GM18868 (cell line): ENCODE measurements at regions not wholly inside any gene's neighbourhood (a gene's known extent, or its start where the extent isn't known, plus 50 kb on each side); places are given as distances from the start of the nearest gene placed in this dataset.

Experiments
- ATAC-seq: cut with Tn5 transposase; IDR thresholded peaks from one replicate; pipeline ENCODE4 v1.9.1; 2021; ENCODE audit warnings: mild to moderate bottlenecking, moderate library complexity; ENCODE audit not compliant: unreplicated experiment

DNA sequence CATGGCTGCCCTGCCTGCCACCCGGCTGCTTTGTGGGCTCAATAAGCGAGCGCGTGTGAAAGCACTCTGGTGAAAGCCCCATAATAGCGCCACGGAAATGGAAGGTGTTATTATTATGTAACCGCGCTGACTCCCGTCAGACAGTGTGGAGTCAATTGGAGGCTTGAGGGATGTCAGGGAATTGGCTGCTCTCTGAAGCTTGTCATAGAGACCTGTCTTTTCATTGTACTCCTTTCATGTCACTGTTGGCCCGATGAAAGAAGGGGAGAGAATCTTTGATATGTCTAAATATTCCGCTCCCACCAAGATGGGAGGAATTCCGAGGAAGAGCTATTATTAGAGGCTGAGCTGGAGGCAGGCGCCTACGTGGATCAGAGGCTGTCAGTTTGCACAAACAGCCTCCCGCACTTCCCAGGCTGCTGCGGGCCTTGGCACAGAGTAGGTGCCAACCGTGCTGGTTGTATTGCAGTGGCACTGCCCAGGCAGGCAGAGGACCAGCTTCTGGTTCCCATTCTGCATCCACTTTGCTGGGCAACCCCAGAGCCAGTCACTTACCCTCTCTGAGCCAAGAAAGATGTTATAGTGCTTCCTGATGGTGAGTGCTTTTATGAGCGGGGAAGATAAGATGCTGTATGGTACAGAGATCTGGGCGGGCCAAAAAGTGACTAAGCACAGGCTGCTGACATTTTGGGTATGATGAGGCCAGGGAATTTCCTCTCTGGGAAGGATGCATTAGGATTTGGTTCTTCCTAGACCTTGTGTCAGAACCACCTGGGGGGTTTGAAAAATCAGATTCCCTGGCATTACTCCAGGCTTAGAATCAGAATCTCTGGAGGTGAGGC lies 151.4 kb downstream of the RPS24 start:
- no peak for ATAC-seq

DNA sequence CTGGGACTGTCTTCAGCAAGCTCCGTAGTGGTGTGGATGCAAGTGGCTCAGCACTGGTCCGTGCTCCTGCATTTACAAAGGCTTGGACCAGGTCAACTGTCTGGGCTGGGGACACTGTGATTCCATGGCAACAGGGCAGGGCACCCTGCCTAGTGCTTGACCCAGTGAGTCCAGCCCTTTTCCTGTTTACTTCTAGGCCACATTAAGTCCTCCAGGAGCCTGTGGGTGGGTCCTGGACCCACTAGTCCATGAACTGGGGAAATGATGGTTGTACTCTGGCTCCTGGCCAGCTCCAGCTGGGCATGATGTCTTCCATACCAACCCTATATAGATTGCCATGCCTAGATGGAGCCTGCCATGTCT lies 152.0 kb downstream of the RPS24 start:
- no peak for ATAC-seq

DNA sequence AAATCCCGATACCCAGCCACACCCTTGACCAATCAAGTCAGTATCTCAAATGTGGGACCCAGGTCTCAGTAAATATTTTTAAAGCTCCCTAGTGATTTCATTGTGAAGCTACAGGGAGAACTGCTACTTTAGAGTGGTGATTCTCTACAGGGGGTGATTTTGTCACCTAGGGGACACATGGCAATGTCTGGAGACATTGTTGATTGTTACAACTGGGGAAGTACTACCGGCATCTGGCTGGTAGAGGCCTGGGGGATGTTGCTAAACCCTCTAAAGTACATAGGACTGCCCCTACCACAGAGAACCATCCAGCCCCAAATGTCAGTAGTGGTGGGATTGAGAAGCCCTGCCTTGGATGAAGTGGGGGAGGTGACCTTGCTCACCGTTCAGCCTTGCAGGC lies 152.9 kb downstream of the RPS24 start:
- no peak for ATAC-seq

DNA sequence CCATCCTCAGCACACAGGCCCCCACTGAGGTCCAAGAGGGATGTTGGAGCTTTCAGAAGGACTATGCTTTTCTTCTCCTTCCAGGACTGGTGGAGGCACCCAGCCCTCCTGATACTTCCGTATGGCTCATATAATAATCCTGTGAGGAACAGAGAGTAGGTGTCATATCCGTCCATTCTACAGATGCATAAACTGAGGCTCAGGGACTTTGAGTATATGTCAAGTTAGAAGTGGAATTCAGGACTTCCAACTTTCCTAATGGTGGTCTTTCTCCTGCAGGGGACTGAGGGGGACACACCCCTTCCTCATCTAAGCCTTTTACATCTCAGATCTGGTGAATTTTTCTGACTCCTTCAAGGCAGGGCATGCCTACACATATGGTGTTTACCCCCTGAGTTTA lies 153.7 kb downstream of the RPS24 start:
- no peak for ATAC-seq

DNA sequence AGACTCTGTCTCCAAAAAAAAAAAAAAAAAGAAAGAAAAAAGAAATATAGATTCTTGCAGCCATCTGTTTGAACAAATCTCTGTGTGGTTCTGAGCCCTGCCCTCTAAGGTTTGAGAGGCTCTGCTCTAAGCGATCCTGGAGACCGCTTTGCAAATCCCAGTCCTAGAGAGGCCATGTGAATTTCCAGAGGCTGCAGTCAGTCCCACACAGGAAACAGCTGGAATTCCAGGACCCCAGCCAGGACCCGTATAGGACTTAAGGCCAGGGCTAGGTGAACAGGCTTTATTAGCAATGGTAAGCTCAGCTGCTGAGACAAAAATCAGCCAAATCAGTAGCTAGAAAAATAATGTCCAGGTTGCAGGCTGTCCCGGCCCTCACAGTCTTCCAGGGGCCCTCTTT lies 154.8 kb downstream of the RPS24 start:
- no peak for ATAC-seq

DNA sequence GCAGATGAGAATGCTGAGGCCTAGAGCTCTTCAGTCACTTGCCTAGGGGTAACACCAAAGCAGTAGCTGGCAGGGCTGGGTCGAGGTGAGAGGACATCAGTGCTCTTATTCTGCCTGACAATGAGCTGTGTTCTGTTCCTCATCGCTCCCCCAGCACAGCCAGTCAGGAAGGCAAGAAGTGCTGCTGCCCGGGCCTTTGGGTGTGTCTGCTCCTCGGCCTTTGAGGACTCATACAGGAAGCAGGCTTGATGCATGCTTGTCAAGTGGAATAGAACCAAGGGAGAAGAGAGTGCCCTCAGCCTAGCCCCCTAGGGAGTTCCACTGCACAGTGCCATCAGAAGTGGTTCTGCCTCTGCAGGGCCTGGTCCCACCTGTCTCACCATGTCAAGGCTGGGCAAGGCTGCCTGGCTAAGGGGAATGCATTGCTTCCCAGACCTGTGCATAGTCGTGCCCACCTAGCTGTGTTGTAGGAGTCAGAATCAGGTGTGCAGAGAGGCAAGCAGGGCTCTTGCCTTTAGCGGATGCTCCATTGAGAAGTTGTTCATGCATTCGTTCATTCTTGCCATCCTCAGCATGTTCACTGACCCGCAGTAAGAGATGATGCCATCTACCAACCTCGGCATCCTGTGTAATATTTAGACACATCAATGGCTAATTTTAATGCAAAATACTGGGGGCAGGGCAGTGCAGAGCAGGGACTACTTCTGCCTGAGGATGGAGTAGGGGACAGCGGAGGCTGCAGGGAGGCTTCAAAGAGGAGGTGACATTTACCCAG lies 156.6 kb downstream of the RPS24 start:
- ATAC-seq, result no peak

DNA sequence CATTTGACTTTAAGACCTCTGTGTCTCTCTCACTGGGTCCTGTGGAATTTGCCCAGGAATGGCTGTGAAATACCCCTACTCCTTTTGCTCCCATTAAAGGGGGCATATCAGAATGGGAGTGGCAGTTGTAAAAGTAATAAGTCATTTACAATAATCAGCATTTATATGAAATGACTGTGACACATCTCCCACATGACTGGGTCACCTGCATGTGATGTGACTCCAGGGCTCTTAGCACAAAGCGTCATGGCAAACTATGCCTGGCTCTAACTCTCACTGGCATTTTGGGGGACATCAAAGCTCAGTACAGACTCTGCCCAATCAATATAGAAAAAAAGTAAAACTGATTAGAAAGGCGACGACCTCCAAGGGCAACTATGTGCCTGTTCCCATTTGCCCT lies 157.6 kb downstream of the RPS24 start:
- ATAC-seq, result no peak

DNA sequence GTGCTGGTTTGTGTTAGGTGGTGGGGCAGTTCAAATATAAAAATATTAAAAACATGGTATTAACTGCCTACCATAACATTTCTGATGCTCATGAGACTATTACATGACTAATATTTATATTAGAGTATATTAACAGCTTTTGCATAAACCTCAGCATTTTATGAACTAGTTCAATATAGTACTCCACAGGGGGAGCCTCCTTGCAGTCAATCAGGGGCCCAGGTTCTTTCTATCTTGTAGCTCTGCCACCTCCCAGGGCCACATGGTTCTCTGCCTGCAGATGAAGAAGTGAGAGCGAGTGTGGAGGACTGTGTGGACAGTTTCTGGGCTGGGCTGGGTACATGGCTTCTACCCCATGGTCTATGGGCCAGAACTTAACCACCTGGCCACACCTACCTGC lies 159.5 kb downstream of the RPS24 start:
- no peak for ATAC-seq

DNA sequence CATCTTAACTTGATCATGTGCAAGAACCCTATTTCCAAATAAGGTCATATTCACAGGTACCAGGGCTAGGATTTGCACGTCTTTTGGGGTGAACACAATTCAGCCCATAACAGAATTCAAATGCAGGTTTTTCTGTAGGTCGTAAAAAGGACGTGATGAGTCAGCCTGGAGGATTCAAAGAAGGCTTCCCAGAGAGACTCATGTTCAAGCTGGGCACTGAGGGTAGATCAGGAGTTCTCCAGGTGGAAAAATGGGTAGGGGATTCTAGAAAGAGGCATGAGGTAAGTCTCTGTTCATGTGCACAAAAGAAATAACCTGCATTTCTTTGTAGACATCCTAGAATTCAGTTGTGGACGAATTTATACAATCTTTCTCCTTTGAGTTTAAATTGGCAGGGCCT lies 160.4 kb downstream of the RPS24 start:
- ATAC-seq, result no peak

DNA sequence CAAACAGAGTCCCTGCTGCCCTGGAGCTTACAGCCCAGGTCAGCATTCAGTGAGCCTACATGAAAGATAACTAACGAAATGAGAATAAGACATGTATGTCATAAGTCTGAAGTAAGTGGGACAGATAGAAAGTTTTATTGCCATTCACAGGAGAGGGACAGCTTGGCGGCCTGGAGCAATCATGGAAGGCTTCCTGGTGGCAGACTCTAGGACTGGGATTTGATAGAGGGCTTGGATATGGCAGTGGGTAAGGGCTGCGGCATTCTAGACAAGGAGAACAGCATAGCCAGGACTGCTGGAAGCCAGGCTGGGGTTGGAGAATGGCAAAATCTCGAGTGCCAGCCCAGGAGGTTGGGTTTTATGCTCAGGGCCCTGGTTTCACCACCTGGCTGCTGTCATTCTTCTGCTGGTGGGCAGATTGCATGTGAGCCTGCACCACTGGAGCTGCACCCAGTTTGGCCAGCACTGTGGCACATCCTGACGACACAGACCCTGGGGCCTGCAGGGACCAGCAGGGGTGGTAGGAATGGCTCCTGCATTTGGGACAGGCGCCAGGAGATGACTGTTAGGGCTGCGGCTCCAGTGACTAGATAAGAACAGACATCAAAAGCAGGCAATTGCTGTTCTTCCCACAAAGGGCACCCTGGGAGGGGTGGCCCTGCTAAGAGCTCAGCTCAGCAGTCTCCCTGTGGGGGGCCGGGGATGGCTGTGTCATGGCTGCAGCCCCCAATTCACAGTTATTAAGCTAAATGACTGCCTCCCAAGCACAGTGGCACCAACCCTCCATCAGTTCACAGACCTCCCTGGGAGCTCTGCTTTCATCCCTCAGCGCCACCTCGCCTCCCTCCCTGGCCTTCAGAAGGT lies 161.1 kb downstream of the RPS24 start:
- ATAC-seq, result no peak

DNA sequence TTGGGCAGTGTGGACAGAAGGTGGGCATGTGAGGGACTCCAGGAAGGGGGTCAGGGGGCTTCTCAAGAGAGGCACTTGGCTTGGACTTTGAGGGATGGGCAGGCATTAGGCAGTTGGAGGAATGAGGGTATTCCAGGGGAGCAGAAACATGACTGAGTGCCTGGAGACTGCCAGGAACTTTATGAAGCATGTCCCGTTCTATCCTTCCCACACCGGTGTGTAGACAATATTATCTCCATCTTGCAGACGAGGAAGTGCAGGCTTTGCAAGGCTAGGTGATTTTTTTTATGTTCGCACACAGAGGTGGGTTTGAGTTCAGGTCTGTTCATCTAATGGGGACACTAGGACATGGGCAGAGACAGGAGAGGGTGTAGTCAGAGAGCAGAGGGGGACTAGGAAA lies 162.7 kb downstream of the RPS24 start:
- no peak for ATAC-seq

DNA sequence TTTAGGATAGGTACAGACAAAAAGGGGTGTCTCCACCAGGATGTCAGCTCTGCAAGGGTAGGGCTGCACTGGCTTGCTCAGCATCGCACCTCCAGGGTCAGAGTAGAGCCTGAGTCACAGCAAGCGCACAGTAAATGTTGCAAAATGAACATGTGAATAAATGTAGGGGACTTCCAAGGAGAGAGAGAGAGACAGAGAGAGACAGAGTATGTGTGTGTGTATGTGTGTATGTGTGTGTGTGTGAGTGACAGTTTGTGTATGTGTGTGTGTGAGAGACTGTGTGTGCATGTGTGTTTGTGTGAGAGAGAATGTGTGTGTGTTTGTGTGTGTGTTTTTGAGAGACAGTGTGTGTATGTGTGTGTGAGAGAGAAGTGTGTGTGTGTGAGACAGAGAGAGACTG lies 163.3 kb downstream of the RPS24 start:
- no peak for ATAC-seq

DNA sequence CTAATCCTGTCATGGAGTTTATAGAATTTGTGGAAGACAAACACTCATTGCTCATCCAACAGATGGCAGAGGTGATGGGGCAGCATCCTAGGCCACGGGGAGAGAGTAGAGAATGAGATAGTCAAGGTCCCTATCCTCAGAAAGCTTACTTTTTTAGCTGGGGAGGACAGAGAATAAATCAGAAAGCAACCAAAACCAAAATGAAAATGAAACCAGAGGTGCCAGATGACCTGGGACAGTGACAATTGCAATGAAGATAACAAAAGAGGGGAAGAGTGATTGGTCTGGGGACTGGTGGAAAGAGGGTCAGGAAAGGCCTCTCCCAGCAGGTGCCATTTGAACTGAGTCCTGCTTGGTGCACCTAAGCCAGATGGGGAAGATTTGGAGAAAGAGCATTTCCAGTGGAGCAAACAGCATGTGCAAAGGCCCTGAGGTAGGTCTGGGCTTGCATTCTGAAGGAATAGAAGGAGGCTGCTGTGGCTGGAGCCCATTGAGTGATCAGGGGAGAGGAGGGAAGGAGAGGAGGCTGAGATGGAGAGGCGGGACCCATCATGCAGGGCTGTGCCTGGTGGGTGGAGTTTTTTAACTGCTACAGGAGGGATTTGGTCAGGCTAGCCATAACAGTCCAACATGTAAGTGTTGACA lies 164.1 kb downstream of the RPS24 start:
- no peak for ATAC-seq

DNA sequence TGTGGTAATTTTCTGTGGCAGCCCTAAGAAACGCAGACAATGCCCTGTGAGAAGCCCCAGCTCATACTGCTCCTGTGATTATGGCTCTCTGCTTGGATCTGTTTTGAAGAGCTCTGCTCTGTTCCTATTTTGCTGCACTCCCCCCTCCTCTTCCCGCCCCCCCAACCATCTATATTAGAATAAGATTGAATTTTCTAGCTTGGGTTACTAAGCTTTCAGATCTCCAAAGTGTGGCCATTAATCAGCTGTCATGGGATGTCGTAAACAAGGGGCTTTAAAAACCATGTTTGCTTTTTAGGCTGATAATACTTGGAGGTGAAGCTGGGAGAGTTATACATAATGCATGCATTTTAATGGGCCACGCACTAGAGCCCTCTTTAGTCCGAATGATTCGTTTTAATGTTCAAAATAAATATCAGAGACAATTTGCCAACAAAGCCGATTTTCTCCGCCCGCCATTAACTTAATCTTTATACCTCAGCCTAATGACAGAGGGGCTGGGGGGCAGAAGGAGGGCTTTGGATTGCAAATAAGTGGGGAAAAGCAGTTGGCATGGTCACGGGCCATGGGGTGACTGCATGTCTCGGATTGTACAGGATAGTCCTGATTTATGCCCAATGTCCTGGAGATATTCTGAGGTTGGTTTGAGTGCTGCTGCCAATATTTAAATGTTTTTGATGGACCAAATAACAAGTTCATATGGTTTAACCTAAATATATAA lies 165.5 kb downstream of the RPS24 start:
- ATAC-seq, result no peak

DNA sequence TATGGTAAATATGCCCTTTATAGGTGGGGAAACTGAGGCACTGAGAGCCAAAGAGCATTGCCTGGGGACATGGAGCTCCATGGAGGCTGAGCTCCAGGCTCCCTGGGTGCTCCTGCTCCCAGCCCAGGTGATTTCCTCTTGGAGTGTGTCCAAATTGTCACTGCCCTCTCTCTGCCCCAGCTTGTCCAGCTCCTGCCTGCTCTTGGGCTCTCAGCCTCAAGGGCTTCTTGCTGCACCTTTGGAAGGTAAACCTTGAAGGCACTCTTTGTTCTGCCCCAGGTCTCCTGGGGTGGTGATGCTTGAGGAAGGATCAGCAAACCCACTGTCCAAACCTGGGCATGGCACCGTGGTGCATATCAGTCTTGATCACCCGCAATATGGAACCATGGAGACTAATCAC lies 166.1 kb downstream of the RPS24 start:
- ATAC-seq, result no peak

DNA sequence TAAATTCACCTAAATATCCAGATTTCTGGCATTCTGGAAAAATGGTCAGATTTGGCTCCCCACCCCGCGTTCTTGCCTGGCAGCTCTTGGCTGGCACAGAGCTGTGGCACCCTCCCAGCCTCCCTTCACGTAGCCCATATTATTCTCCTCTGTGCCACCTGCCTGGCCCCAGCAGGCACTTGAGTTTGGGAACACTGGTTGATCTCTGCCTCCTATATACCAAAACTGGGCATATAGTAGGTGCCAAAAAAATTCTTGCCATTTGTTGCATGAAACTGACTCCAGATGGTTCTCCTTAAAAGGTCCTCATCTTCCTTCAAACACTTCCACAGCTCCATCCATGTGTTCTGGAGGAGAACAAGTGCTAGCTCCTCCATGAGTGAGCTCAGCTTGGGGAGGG lies 167.0 kb downstream of the RPS24 start:
- no peak for ATAC-seq

DNA sequence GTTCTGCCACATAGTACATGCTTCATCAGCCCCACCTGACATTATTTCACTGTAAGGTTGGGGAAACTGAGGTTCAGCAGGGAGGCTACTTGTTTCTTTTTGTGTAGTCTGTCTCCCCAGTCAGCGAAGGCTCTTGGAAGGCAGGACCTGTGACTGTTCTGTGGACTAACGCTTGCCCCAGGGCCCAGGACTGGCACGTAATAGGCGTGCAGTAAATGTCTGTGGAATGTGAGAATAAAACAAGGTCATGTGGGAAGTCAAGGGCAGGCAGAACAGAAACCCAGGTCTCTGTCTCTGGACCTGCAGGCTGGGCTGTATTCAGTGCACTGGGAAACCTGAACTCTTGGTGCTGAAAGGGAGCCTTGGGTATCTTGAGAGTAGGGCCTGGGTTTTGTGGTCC lies 168.7 kb downstream of the RPS24 start:
- no peak for ATAC-seq

DNA sequence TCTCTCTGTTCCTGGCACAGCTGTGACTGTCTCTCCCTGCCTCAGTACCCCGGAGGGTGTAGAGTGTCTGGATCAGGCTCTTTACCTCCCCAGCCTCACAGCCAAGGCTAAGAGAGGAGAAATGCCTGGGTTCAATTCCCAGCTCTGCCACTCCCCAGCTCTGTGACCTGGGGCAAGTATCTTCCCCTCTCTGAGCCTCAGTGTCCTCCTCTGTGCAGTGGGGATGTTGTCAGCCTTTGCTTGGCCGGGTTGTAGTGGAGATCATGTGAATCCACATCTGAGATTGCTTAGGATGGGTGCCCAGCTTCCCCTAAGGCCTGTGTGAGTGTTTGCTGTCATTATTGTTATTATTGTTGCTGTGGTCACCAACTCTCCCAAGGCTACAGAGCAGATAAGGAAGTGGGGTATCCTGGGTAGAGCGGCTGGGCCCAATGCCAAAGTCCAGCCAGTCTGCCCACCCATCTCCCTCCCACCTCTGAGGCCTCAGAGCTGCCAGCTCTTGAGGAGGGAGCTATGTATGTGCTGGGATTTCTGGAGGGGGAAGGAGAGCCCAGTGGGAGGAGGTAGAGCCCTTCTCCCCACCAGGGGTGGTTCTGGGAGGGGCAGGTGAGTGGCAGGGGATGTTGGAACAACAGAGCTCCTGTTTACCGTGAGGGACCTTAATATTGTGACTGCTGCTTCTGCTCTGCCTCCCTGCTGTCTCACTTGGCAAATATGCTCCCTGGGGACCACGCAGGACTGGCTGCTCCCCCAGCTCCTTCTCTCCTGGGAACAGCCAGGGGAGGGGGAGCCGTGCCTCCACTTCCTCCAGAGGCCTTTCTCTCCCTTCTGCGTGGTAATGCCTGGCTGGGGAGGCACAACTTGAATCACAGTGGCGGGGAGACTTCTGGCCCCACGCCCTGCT lies 170.5 kb downstream of the RPS24 start:
- no peak for ATAC-seq

DNA sequence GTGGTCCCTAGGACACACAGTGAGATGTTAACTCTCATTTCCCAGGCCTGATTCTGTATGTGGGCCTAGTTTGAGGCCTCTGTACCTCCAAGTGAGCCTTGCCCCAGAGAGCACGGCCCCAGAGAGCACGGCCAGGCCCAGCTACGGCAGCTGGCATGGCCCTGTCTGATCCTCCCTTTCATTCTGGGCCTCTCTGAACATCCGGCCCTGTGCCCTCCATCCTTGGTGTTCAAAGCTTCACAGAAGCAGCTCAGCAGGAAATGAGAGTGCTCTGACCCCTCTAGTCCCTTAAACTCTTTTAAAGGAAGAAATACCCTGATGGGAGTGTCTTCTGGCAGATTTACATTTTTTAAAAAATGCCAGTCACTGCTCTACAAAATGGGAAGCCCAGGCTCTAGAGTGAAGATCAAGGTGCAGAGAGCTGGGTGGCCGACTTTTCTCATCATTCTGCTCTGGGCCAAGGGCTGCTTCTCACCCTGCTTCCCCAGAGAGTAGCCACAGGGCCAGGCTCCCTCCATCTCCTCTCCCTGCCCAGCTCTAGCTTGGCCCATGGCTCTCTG lies 171.9 kb downstream of the RPS24 start:
- ATAC-seq, result no peak
